ENCODE measurements at regions not wholly inside any gene's neighbourhood (a gene's known extent, or its start where the extent isn't known, plus 50 kb on each side); places are given as distances from the start of the nearest gene placed in this dataset.
A peak's percentile ranks its signal among the peaks of the same experiment; 100 is the strongest.

DNA sequence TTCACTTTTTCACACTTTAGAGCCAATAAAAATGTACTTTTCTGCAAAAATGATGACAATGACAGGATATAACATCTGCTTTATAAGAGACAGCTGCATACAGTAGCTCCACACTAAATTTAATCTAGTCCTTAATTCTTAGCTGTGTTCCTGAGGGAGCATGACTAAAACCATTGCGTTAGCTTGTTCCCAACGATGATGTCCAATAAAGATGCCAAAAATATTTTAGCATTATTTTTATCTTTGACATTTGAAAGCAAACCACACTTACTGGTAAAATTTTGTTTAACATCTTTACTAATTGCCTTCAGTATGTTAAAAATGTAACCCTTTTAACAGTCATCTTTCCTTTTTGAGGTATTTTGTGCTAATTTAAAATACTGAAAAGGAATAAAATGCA, 382.7 kb downstream of the CHSY3 start:
- Histone ChIP-seq H3K27ac (peak overlapping the region; percentile 24 to 45), H3K36me3 (no peaks in the 10 kb centered on the region), H3K27me3 (no peaks in the 10 kb centered on the region), H3K4me1 (peaks cover 0 to 60% (median 21%) of the 10 kb centered on the region in 4 donors), H3K9me3 (no peaks in the 10 kb centered on the region), H3K4me3 (no peak overlapping the region)
- TF ChIP-seq, protein P1, sequence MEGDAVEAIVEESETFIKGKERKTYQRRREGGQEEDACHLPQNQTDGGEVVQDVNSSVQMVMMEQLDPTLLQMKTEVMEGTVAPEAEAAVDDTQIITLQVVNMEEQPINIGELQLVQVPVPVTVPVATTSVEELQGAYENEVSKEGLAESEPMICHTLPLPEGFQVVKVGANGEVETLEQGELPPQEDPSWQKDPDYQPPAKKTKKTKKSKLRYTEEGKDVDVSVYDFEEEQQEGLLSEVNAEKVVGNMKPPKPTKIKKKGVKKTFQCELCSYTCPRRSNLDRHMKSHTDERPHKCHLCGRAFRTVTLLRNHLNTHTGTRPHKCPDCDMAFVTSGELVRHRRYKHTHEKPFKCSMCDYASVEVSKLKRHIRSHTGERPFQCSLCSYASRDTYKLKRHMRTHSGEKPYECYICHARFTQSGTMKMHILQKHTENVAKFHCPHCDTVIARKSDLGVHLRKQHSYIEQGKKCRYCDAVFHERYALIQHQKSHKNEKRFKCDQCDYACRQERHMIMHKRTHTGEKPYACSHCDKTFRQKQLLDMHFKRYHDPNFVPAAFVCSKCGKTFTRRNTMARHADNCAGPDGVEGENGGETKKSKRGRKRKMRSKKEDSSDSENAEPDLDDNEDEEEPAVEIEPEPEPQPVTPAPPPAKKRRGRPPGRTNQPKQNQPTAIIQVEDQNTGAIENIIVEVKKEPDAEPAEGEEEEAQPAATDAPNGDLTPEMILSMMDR (IDR thresholded peaks at IDR 0.05): no peak
- intact Hi-C loops (cut with DNase I; ENCODE audit: low total_unique reads): no loop called here
- no peak for DNase-seq

DNA sequence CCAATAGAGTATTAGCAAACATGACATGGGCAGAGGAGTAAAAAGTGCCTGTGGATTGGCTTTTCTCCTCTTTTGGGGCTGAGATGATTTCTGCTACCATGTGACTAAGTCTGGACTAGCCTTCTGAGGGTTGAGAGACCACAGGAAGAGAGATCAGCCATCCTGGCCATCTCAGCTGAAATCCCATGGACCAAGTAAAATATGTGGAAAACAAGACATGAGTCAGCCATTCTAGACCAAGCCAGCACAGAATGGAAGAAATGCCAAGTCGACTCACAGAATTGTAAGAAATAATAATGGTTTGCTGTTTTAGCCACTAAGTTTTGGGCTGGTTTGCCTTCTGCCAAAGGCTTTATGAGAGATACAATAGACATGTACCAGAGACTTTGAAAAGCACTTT, 377.8 kb downstream of the CHSY3 start:
- Histone ChIP-seq H3K4me1 (peaks cover 0 to 59% (median 24%) of the 10 kb centered on the region in 4 donors), H3K27me3 (no peaks in the 10 kb centered on the region), H3K36me3 (no peaks in the 10 kb centered on the region), H3K4me3 (no peak overlapping the region), H3K27ac (peak overlapping the region; percentile 63 to 64), H3K9me3 (no peaks in the 10 kb centered on the region)
- TF ChIP-seq, protein P1 (IDR thresholded peaks at IDR 0.05): no peak
- intact Hi-C loops (cut with DNase I; ENCODE audit: low total_unique reads): no loop called here
- peak; percentile 63 to 66 for DNase-seq

DNA sequence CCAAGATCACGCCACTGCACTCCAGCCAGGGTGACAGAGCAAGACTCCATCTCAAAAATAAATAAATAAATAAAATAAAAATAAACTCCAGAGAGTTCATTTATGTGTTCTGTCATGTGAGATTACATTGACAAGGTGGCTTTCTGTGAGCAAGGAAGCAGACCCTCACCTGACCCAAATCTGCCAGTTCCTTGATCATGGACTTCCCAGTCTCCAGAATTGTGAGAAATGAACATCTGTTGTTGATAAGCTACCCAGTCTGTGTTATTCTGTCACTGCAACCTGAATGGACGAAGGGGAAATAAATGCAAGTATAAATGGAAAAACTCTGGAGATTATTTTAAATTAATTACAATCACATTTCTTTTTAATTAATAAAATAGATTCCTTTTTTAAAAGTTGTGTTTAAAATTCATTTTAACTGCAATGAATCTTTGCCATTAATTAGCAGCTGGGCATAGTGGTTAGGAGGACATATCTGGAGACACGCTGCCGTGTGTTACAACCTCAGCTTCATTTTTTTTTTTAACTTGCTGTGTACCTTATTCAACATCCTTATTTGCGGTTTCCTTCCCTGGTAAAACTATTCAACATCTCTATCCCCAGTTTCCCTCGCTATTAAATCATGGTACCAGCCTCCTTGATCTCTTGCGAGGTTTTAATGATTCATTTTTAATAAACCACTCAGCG, 376.4 kb downstream of the CHSY3 start:
- DNase-seq: no peak
- Histone ChIP-seq H3K27me3 (no peaks in the 10 kb centered on the region), H3K9me3 (no peaks in the 10 kb centered on the region), H3K36me3 (no peaks in the 10 kb centered on the region), H3K4me1 (peaks cover 0 to 45% (median 16%) of the 10 kb centered on the region in 4 donors), H3K27ac (peak overlapping the region; percentile 63 to 64), H3K4me3 (no peak overlapping the region)
- TF ChIP-seq, protein P1 (IDR thresholded peaks at IDR 0.05): no peak
- intact Hi-C loops (cut with DNase I; ENCODE audit: low total_unique reads): no loop called here

DNA sequence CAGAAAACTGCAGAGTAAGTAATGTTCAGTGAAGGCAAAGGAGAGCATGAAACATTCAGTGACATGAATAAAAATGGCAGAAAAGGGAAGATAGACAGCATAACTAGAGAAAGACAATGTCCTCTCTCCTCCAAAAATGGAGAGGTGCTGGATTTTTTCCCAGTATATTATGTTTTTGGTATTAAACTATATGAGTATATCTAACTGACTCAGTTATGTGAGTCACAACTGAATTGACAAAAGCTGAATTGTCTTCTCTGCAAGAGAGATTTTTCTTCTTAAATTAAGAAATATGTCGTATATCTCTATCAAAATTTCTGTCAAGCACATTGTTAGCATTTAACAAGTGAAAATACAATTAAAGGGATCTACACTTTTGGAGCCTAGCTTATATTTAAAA, 375.1 kb downstream of the CHSY3 start:
- Histone ChIP-seq H3K36me3 (no peaks in the 10 kb centered on the region), H3K9me3 (no peaks in the 10 kb centered on the region), H3K4me1 (peaks cover 0 to 44% (median 16%) of the 10 kb centered on the region in 4 donors), H3K4me3 (no peak overlapping the region), H3K27me3 (no peaks in the 10 kb centered on the region), H3K27ac (peak overlapping the region; percentile 63 to 64)
- TF ChIP-seq, protein P1 (IDR thresholded peaks at IDR 0.05): no peak
- intact Hi-C loops (cut with DNase I; ENCODE audit: low total_unique reads): no loop called here
- no peak for DNase-seq

DNA sequence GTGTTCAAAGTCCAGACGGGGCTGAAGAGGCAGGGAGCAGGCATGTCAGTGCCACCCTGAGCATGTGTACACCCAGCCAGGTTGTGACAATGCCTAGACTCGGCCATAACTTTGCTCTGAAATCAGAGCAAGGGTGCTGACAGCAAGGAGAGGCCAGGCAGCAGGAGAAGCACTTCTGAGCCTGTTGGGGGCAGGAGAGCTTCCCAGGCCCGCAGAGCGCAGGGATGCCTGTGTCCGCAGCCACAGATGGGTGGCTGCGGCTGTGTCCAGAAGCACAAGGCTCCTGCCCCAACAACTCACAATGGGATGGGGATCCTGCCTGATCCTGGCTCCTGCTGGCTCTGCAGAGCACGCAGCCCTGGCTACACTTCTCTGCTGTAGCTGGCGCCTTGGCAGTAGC, 373.9 kb downstream of the CHSY3 start:
- no peak for DNase-seq

More for the DNA sequence above, 373.9 kb downstream of the CHSY3 start:
- no peaks in the 10 kb centered on the region for H3K9me3 ChIP-seq
- TF ChIP-seq, protein P1 (IDR thresholded peaks at IDR 0.05): no peak
- H3K4me1 ChIP-seq: peaks cover 0 to 42% (median 16%) of the 10 kb centered on the region in 4 donors
- intact Hi-C loops (cut with DNase I; ENCODE audit: low total_unique reads): no loop called here
- H3K27ac ChIP-seq: no peak overlapping the region
- H3K36me3 ChIP-seq: no peaks in the 10 kb centered on the region
- H3K4me3 ChIP-seq: no peak overlapping the region
- no peaks in the 10 kb centered on the region for H3K27me3 ChIP-seq

All from tibial artery (tissue), 4 donors.